OCI-LY7 (cell line): ENCODE measurements at regions not wholly inside any gene's neighbourhood (a gene's known extent, or its start where the extent isn't known, plus 50 kb on each side); places are given as distances from the start of the nearest gene placed in this dataset.

Experiments used
- BruUV-seq: library from RNA; stranded (reverse); fragments of 400-500 nt; replicated peaks from 2 replicates; lab custom pipeline; 2021; lab: Mats Ljungman, UMichigan
- CTCF ChIA-PET: fragments of 300-600 bp; sonication (Branson Sonifier 250); formaldehyde crosslinking; loops from one replicate; lab custom pipeline; 2022; ENCODE audit warnings: antibody characterized with exemption; ENCODE audit not compliant: unreplicated experiment; lab: Charles Lee
- POLR2A ChIA-PET: fragments of 300-600 bp; sonication (Branson Sonifier 250); formaldehyde crosslinking; loops from one replicate; lab custom pipeline; 2022; ENCODE audit warnings: antibody characterized with exemption; lab: Charles Lee
- DNase-seq: peaks from one replicate; pipeline ENCODE4 v3.0.0-alpha.2; 2015; ENCODE audit warnings: low spot score
- H2AFZ ChIP-seq: fragments of 200-600 bp; sonication (generic), shearing (Covaris generic); 2 replicates; pipeline ENCODE4 v1.6.1; 2014; ENCODE audit warnings: mild to moderate bottlenecking, antibody characterized with exemption, low read length, moderate library complexity
- H3K27ac ChIP-seq: fragments of 200-600 bp; sonication (generic); 2 replicates; pipeline ENCODE4 v1.5.1; 2014; ENCODE audit warnings: mixed run types, low read depth, mild to moderate bottlenecking, moderate library complexity, low read length, inconsistent platforms; ENCODE audit not compliant: poor library complexity, severe bottlenecking
- H3K36me3 ChIP-seq: fragments of 200-600 bp; sonication (generic); 2 replicates; pipeline ENCODE4 v1.6.1; 2014; ENCODE audit warnings: mild to moderate bottlenecking, antibody characterized with exemption, low read length, moderate library complexity, mixed read lengths; ENCODE audit not compliant: insufficient read depth
- H3K4me1 ChIP-seq: fragments of 200-600 bp; sonication (generic); 2 replicates; pipeline ENCODE4 v1.5.1; 2014; ENCODE audit warnings: mild to moderate bottlenecking, low read length; ENCODE audit not compliant: insufficient read depth, poor library complexity, severe bottlenecking
- H3K4me2 ChIP-seq: fragments of 200-600 bp; sonication (generic); 2 replicates; pipeline ENCODE4 v1.6.1; 2014; ENCODE audit warnings: mild to moderate bottlenecking, low read length
- H3K4me3 ChIP-seq: fragments of 200-600 bp; sonication (generic); 2 replicates; pipeline ENCODE4 v1.5.1; 2014; ENCODE audit warnings: mild to moderate bottlenecking, low read depth, low read length; ENCODE audit not compliant: poor library complexity, severe bottlenecking
- H3K79me2 ChIP-seq: fragments of 200-600 bp; sonication (generic); 2 replicates; pipeline ENCODE4 v1.6.1; 2016; ENCODE audit warnings: low read depth, mild to moderate bottlenecking, low read length, moderate library complexity, mixed read lengths; ENCODE audit not compliant: insufficient read depth
- H3K9me2 ChIP-seq: fragments of 200-600 bp; sonication (generic); 2 replicates; pipeline ENCODE4 v1.6.1; 2016; ENCODE audit warnings: mild to moderate bottlenecking, low read length, mixed read lengths; ENCODE audit not compliant: insufficient read depth
- H3K9me3 ChIP-seq: fragments of 200-600 bp; sonication (generic); 2 replicates; pipeline ENCODE4 v1.6.1; 2014; ENCODE audit warnings: mild to moderate bottlenecking, mixed run types, low read length, mixed read lengths
- H4K20me1 ChIP-seq: fragments of 200-600 bp; sonication (generic); 2 replicates; pipeline ENCODE4 v1.6.1; 2014; ENCODE audit warnings: mild to moderate bottlenecking, antibody characterized with exemption, low read length, moderate library complexity, mixed read lengths; ENCODE audit not compliant: insufficient read depth
- CTCF ChIP-seq: fragments of 200-600 bp; sonication (generic); conservative IDR thresholded peaks from 2 replicates; pipeline ENCODE4 v1.5.1; 2014; ENCODE audit warnings: mild to moderate bottlenecking, antibody characterized with exemption, low read length, moderate library complexity, mixed read lengths
- EZH2phosphoT487 ChIP-seq: fragments of 200-600 bp; sonication (generic); IDR thresholded peaks from 2 replicates; pipeline ENCODE4 v1.6.1; 2018; ENCODE audit warnings: low read depth, borderline replicate concordance, mild to moderate bottlenecking, mixed run types, antibody characterized with exemption, low read length, moderate library complexity, mixed read lengths
- intact Hi-C: fragments of 100-400 bp; cut with micrococcal nuclease; formaldehyde crosslinking; loops from one replicate; pipeline ENCODE4 v1.10.0; 2022; ENCODE audit not compliant: unreplicated experiment

DNA sequence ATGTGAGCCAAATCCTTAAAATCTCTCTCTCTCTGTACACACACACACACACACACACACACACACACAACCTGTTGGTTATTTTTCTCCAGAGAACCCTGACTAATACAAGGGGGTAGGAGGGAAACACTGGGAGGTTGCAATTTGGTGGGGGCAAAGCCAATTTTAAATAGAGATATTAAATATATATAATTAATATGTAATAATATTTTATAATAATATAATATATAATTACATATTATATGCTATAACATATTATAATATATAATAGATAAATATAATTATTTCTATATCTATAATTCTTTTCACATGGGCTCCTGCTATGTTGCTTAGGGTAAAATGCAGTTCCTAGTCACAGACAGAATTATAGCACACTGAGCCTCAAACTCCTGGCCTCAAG lies 1354.2 kb downstream of the FSTL5 start:
- no peak for DNase-seq
- Histone ChIP-seq H3K4me1 (no peaks in the 10 kb centered on the region), H3K79me2 (no peaks in the 10 kb centered on the region), H3K27ac (no peak overlapping the region), H3K36me3 (no peaks in the 10 kb centered on the region), H3K9me2 (no peaks in the 10 kb centered on the region), H4K20me1 (no peaks in the 10 kb centered on the region), H2AFZ (no peak overlapping the region), H3K9me3 (no peaks in the 10 kb centered on the region), H3K4me2 (no peak overlapping the region), H3K4me3 (no peak overlapping the region)
- intact Hi-C loops, result no loop called here
- POLR2A ChIA-PET, result interaction anchor here (1.3 kb wide), 1 partner anchor 34 kb away, joined by 3 read pairs; no protein-coding TSS in a partner anchor
- no TSS peak for BruUV-seq
- CTCF ChIA-PET, result no interaction called here
- TF ChIP-seq EZH2phosphoT487 (no peak), CTCF (no peak)

DNA sequence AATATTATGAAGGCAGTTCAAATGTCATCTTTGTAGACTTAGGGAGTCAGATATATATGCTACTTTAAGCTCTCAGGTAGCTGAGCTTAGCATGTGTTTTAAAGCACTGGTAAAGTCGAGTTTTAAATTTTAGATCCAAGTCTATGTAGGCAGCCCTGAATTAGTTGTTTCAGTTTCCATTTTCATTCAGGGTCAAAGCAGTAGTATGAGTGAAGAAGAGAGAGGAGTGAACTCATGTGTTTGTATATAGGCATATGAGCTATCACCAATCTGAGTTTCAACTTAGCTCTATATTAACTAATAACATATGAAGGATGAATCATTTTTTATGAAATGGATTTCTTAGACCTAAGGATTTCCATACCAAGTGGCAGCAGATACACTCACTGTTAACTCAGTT lies 1353.4 kb downstream of the FSTL5 start:
- no peaks in the 10 kb centered on the region for H3K4me1 ChIP-seq
- H4K20me1 ChIP-seq, result no peaks in the 10 kb centered on the region
- no TSS peak for BruUV-seq
- no peaks in the 10 kb centered on the region for H3K36me3 ChIP-seq
- intact Hi-C loops, result no loop called here
- no peaks in the 10 kb centered on the region for H3K9me3 ChIP-seq
- H3K79me2 ChIP-seq, result no peaks in the 10 kb centered on the region
- CTCF ChIA-PET, result no interaction called here
- no peak overlapping the region for H3K27ac ChIP-seq
- no peak for TF ChIP-seq CTCF
- TF ChIP-seq EZH2phosphoT487, result no peak
- no peaks in the 10 kb centered on the region for H3K9me2 ChIP-seq
- no peak for DNase-seq
- H2AFZ ChIP-seq, result no peak overlapping the region
- H3K4me2 ChIP-seq, result no peak overlapping the region
- POLR2A ChIA-PET, result interaction anchor here (1.3 kb wide), 1 partner anchor 35 kb away, joined by 3 read pairs; no protein-coding TSS in a partner anchor
- H3K4me3 ChIP-seq, result no peak overlapping the region

DNA sequence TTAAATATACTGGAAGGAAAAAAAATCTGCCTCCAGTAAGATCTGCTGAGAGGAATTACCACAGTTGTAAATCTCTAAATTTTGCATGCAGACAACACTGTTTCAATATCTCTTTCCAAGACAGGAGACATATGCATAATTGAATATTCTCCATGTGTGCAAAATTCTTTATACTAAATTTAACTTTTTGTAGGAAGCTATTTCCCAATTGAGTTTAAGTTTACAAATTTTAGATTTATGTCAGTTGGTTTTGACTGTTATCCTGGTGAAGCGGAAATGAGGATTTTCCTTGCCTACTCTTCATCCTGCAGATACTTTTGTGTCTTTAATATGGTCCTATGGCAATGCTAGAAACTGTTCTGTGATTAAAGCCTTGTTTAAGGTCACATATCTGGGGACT lies 1352.9 kb downstream of the FSTL5 start:
- intact Hi-C loops, result no loop called here
- no peak overlapping the region for H3K27ac ChIP-seq
- H3K36me3 ChIP-seq, result no peaks in the 10 kb centered on the region
- no peaks in the 10 kb centered on the region for H4K20me1 ChIP-seq
- H3K9me2 ChIP-seq, result no peaks in the 10 kb centered on the region
- no peak overlapping the region for H2AFZ ChIP-seq
- BruUV-seq, result no TSS peak
- ChIA-PET POLR2A (interaction anchor here (1.3 kb wide), 1 partner anchor 35 kb away, joined by 3 read pairs; no protein-coding TSS in a partner anchor), CTCF (no interaction called here)
- H3K4me3 ChIP-seq, result no peak overlapping the region
- no peaks in the 10 kb centered on the region for H3K4me1 ChIP-seq
- TF ChIP-seq EZH2phosphoT487 (no peak), CTCF (no peak)
- H3K9me3 ChIP-seq, result no peaks in the 10 kb centered on the region
- H3K79me2 ChIP-seq, result no peaks in the 10 kb centered on the region
- DNase-seq, result no peak
- H3K4me2 ChIP-seq, result no peak overlapping the region
